ENCODE measurements at regions not wholly inside any gene's neighbourhood (a gene's known extent, or its start where the extent isn't known, plus 50 kb on each side); places are given as distances from the start of the nearest gene placed in this dataset.

DNA sequence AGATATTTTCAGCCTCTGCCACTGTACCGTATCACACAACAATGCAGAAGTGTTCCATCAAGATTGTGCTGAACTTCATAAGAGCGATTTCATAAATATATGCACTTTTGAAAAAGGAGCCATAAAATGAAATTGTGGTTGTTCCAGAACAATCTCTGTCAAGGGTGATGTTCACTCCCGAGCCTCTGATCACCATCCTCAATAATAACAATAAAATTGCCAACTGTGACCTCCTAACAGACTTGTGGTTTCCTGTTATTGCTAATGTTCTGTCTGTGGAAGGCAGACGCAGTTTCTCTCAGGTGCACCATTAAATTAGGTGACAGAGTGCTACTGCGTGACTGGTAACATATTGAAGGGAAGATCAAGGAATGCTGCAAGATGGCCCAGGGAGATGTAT, 383.7 kb downstream of the SOCS6 start:
- DNase-seq (ENCODE audit: low spot score): no peak

DNA sequence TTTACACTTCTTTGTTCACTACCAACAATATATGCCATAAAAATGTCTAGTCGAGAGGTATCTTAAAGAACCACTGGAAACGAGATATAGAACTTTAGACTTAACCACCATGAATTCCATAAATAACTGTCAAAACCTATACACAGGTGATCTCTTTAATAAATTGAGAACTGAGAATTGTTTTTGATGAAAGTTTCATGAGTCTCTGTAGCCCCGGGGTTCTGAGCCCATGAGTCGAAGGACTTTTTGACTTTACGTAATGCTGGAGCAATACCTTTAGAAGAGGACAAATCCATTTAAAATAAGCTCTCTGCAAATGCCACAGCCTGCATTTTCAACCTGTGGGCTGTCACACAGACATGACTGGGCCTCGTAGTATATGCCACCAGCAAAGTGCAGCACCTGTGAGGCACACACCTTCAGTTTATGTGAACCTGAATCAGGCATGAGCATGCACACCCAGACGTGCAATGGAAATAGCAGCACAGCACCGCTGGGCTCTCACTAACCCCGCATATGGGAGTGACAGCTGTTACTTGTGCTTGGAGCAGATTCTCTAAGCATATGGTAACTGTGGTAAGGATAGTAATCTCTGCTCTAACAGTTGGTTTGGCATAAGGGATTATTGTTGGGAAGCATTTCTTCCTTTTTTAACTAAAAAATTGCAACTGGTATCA, 383.2 kb downstream of the SOCS6 start:
- no peak for DNase-seq (ENCODE audit: low spot score)

DNA sequence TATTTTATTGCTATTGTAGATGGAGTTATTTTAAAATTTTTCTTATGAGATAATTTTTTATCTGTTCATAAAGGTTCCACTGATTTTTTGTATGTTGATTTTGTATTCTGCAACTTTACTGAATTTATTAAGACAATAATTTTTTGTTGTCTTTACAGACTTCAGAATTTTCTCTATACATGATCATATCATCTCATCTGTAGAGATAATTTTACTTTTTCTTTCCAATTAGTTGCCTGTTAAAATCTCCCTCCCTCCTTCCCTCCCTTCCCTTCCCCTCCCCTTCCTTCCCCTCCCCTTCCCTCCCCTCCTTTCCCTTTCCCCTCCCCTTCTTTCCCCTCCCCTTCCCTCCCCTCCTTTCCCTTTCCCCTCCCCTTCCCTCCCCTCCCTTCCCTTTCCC, 378.1 kb downstream of the SOCS6 start:
- DNase-seq (ENCODE audit: low spot score): no peak

DNA sequence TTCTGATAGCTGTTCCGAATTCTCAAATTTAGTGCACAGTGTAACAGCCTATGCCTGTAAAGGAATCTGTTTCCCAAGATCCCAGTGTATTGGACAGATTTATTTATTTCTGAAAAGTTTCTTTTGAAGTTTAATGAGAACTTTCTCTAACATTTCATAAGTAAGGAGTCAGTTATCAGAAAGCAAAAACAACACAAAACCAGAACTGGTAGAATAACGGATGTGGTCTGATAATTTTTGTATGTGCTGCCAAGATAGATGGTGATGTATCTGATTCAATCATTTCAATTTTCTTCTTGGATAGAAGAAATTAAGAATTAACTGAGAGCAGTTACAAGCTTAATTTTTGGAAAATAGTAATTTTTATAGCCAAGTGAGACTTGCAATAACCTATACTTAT, 374.3 kb downstream of the SOCS6 start:
- DNase-seq (ENCODE audit: low spot score): no peak

DNA sequence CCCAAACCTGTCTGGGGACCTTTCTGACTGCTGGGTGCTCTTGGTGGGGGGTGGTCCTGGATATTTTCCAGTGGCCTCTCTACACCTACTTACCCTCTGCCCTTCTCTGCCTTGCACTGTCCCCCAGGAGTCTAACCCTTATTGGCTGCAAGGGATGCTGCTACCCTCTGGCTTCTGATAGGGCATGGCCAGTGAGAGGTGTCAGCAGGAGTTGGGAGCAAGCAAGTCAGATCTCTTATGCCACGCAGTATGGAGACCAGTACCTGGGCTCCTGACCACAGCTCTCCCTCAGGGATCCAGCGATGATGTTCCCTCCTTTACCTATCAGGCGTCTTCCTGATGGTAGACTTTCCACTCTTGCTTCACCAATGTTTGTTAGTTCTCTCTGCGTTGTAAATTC, 373.7 kb downstream of the SOCS6 start:
- DNase-seq (ENCODE audit: low spot score): no peak

DNA sequence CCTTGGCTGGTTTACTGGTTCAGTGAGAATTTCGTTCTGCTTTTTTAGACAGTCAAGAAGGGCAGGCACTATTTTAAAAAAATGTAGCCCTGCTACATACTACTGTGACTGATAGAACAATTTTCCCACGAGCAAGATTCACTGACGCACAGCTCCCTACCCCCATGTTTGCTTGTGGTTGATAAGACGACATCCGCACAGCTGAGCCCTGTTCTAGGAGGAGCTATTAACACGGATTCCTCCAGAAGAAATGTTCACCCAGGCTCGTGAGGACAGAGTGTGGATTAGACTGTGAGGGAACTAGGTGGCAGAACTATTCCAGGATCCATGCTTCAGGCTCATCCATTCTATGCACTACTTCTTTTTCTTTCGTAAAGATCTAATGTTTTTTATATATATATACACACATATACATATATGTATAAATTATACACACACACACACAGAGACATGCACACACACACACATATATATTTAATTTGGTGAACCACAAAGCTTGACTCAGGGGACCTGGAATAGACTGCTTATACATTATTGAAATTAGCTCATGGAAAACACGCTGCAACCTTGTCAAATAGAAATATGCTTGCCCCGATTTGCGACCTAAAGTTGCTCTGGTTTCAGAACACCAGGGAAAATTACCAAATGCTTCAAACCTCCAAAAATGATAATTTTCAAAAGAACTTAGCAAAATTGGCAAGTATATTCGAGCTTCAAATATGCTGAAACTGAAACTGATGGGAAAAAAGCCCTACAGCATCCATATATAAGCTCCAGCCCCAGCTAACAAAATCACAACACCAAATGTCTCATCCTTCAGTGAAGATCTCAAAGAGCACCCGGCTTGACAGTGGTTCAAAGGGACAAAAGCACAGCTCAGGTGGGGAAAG, 370.4 kb downstream of the SOCS6 start:
- peak; percentile 19 for DNase-seq (ENCODE audit: low spot score)

DNA sequence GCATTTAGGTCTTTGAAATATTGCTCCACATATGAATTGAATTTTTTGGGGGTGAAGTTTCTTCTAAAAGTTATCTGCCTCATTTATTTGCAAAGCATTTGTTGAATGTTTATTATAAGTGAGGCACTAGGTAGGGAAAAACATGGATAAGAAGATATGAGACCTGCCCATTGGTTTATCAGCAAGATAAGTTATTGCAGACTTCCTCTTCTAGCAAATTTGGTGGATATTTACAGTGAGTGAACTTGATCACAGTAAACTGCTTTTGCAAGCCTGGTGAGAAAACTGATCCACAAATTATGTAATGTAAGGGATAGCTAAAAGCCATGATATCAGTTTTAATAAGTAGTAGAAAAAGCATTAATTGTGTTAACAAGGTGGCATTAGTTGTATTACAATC, 364.8 kb downstream of the SOCS6 start:
- DNase-seq (ENCODE audit: low spot score): no peak

DNA sequence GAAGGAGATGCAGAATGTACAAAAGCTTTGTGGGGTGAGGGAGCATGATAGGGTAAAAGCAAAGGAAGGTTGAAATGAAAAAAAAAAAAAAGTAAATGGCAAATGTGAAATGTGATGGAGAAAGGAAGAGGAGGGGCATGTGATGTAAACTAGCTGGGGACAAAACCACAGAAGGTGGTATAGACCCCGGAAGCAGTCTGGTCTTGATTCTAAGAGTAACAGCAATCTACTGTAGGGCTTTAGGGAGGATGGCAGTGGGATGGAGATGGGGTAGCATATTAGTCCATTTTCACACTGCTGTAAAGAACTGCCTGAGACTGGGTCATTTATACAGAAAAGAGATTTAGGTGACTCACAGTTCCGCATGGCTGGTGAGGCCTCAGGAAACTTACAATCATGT, 362.0 kb downstream of the SOCS6 start:
- no peak for DNase-seq (ENCODE audit: low spot score)

DNA sequence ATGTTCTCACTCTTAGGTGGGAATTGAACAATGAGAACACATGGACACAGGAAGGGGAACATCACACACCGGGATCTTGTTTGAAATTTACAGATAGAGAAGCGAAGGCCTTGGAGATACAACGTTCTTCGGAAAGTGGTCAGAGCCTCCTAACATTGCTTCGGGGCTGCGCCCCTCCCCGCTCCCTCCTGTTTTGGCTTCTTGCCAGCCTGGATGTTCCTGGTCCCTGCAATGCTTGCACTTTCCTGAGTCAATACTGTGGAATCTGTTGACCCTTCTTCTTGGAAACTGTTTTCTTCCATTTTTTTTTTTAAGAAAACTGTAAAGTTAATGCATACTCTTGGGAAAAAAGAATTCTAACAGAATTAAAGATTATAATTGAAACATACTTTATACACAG, 360.8 kb downstream of the SOCS6 start:
- no peak for DNase-seq (ENCODE audit: low spot score)

DNA sequence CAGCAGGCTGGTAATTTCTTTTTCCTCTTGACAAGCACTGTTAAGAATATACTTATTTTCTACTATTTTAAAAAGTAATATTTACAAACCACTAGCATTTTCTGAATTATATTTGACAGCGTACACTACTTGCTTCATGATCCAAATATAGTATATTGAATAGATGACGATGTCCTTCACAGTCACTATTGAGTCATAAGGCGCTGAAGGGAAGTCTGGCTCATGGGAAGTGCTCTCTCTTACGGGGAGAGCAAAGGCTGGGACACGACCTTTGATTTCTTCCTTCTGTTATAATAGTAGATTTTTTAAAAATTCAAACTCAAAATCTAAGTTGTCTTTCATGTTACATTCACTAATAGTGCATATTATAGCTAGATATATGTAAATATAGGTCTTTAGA, 357.1 kb downstream of the SOCS6 start:
- DNase-seq (ENCODE audit: low spot score): no peak

DNA sequence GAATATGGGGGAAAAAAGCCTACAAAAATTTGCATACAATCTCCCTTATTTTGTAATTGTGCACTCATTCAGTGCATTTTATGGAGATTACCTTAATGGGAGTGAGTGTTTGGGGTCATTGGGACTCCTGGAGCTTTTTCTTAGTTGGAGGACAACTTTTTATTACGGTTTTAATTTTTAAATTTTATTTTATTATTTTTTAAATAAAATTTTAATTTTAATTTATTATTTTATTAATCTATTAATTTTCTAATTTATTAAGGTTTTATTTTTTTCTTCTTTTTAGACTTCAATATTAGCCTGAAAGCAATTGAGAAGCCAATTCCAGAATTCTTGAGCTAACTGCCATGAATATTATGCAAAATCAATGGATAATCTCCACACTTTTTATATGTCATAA, 355.0 kb downstream of the SOCS6 start:
- DNase-seq (ENCODE audit: low spot score): no peak

DNA sequence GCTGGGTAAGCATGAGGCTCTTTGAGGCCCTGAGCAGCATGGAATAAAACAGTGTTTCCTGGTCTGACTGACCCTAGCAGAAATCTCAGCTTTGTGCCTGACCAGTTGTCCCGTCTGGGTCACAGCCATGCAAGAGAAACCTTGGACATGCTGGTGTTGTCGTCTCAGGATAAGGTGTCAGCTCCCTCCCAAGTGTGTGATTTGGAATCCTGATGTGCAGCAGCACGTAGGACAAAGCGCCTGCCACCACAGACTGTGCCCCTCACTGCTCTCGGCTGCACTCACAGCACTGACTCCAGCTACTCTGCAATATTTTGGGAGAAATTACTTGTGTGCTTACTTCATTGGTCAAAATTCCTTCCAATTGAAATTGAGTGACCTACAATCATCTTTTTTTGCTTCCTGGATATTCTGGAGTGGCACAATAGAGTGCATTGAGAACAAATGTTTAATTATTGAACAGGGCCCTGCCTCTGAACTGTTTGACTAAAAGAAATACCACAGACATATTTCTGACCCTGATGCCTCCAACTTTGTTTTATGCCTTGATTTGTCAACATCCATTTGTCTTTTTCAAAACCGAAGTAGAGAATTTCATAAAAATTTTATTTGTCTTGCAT, 352.4 kb downstream of the SOCS6 start:
- no peak for DNase-seq (ENCODE audit: low spot score)

DNA sequence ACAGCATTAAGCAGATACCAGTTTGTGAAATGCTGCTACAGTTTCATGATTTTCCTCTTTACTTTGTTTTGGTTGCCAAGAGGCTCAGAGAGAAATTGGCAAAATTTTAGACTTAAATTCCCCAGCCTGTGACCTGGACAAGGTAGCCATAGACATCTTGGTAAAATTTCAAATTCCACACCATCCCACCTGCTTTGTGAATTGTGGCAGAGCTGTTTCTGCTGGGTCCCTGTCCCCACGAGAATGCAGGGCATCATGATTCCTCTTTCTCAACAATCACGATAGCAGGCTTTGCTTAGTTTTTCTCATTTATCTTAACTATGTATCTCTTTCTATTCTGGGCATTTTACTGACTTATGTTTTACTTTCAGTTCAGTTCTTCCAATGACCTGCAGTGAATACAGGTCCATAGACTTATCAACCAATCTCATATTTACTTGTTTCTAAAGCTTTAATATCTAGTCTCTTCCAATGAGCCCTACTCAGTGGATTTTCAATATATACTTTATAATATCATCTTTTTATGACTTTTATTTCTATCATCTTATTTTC, 351.6 kb downstream of the SOCS6 start:
- DNase-seq (ENCODE audit: low spot score): no peak

DNA sequence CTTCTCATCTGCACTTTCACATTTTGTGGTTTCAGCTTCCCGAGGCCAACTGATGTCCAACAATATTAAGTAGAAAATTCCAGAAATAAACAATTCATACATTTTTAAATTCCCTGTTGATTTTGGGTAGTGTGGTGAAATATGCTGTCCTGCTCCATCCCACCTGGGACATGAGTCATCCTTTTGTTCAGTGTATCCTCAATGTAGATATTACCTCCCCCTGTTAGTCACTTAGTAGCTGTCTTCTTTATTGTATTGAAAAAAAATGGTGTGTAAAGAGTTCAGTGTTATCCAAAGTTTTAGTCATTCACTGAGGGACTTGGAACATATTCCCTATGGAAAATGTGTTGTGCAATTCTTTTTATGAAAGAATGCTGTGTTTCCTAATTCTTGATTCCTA, 348.1 kb downstream of the SOCS6 start:
- DNase-seq (ENCODE audit: low spot score): no peak

DNA sequence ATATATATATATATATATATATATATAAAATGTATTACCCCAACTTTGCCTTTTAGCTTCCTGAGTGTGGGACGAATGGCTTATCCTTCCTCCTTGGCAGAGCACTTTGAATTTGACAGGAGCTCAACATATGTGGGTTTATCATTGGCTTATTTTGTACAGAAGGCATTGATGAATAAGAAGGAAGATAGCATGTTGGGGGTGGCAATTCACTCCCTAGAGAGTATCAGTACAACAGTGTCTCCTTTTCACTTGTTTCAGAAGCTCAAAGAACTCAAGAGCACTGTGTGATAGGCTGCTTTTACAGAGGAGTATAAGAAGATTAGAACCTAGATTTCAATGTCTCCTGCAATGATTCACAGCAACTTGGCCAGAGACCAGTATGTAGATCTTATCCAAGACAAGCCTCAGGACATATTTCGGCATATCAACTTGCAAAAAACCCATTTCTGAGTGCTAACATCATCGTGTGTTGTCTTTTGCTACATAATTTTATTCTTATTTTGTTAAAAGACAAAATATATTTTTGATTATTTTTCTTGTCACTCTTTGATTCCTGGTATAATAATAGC, 345.8 kb downstream of the SOCS6 start:
- no peak for DNase-seq (ENCODE audit: low spot score)

DNA sequence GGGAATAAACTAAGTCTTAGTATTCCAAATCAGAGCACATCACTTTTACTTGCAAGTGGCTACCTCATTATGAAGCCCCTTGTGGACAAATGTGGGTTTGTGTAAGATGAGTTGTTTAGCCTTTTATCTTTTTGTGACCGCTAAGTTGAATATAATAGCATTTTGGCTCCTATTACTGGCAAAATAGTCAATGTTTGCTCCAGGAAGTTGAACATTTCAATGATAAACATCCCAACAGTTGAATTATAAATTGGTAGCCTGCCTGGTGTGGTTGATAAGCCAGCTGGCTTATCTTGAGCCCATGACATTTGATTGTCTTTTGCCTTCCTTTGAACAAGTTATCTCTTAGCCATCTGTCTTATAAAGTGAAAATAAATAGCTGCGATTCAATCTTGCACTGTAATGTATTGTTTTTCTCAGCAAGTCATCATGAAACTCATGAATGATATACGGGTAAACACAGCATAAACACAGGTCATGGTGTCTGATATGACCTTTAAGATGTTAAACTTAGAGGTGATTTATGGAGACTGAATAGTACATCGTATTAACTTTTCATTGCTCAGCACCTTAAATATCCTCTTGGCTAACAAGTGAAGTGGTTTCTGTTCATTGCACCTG, 338.4 kb downstream of the SOCS6 start:
- DNase-seq (ENCODE audit: low spot score): no peak

DNA sequence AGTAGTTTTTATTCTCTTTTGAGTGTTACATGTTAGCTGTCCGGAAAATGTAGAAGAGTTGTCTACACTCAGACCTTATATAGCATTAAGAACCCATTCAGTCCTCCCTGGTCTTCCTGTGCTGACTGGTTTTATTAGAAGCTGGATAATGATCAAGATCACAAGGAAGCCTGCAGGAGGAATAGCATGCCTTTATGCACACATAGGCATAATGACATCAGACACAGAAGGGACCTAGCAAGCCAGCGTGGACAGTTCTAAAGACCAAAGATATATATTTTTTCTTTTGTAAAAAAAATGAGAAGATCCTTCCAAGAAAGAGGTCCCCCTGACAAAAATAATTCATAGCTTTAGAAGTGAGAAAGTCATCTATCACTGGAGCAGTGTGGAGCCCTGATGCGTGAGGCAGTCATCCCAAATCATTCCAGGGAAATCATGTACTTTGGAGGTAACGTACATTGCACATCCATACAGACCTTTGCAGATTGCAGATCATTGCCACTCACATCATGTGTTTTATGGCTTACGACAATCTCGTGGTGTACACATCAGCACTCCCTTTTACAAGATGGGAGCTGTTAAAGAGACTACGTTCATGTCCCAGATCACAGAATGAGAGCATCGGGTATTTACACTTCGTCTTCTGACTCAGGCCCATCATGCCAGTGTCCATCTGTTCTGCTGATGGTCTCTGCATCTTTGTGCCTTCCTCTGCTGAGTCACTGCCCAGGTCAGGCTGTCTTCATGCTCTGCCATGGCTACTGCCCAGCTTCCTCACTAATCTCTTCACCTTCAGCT, 334.0 kb downstream of the SOCS6 start:
- DNase-seq (ENCODE audit: low spot score): no peak

DNA sequence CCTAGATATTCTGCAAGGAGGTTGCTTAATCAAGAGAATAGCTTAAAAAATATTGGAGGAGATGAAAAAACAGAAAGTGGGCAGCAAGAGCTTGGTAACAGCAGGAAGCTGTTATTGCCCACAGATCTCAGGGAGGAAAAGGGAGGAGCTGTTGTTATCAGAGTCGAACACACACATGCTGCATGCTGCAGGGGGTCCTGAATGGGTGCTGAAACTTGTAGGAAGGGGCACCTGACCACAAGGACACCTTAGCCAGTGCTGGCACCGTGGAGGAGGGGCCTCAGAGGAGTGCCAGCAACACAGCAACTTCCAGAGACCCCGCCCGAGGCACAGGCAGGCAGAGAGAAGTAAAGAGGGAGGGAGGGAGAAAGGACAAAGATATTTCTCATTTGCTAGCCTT, 332.9 kb downstream of the SOCS6 start:
- DNase-seq (ENCODE audit: low spot score): no peak

DNA sequence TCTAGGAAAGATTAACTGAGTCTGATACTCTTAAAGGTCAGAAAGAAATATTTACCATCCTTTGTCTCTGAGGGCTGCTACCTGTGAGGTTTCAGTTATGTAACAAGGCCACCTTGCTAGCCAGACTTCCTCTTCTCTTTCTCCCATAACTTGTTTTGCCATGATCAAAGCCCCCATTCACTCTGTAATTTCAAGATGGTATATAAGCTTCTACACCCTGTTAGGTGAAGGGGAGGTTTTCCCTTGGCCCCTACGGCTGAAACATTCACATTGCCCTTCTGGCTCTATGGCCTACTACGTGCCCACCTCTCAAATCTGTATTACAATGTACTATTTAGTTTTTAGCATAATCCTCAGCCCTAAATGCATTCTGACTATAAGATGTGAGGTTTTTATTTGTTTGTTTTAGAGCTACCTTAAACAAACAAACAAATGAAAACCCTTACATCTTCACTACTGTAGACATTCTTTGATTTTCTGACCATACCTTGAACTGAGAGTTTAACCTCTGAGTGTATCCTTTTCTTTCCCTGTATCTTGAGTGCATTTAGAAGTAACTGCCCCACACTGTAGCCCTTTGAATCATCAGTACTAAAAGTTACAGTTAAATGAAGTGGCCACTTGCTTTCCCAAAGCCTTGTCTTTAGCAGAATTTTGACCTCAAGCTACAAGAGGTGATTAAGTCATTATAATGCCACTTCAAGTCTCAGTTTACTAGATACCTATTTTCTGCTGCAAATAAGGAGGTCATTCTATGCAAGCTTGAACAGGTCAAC, 332.2 kb downstream of the SOCS6 start:
- DNase-seq (ENCODE audit: low spot score): no peak

Measured in umbilical cord (tissue), 1 donor.